Endothelial cell of umbilical vein (primary cell): ENCODE measurements at regions not wholly inside any gene's neighbourhood (a gene's known extent, or its start where the extent isn't known, plus 50 kb on each side); places are given as distances from the start of the nearest gene placed in this dataset.

Experiments used
- BruUV-seq: library from RNA; stranded (reverse); fragments of 400-500 nt; replicated peaks from 2 replicates; lab custom pipeline; 2021; lab: Mats Ljungman, UMichigan
- CTCF ChIA-PET: fragments of 300-600, 350-600 bp; sonication (Branson Sonifier 250); formaldehyde crosslinking; loops from one replicate; lab custom pipeline; 2021; ENCODE audit warnings: antibody characterized with exemption, inconsistent platforms; lab: Charles Lee
- POLR2A ChIA-PET: fragments of 300-600, 350-600 bp; sonication (Branson Sonifier 250); formaldehyde crosslinking; loops from one replicate; lab custom pipeline; 2021; ENCODE audit warnings: antibody characterized with exemption, inconsistent platforms; lab: Charles Lee
- DNase-seq: peaks from one replicate; pipeline ENCODE4 v3.0.0-alpha.2; 2011; ENCODE audit warnings: low read depth, low spot score
- FAIRE-seq: peaks from 2 replicates; lab custom pipeline; 2011; peaks lifted over from hg19 to GRCh38; lab: Jason Lieb, UNC
- H2AFZ ChIP-seq: 2 replicates; pipeline ENCODE4 v1.6.0; 2012; ENCODE audit warnings: low read depth, low read length, control low read depth, inconsistent platforms
- H3K27ac ChIP-seq: 2 replicates; pipeline ENCODE4 v1.5.1; 2011; ENCODE audit warnings: low read depth, mild to moderate bottlenecking, control low read depth, low read length, moderate library complexity; ENCODE audit not compliant: insufficient read depth
- H3K27me3 ChIP-seq, 2 experiments: 2 replicates each; pipeline versions ENCODE4 v1.6.0 to v1.6.1; 2011; ENCODE audit warnings: low read length in 2 of 2, mixed read lengths in 1 of 2; ENCODE audit not compliant: control insufficient read depth in 2 of 2, insufficient read depth in 2 of 2
- H3K36me3 ChIP-seq, 2 experiments: 2 replicates in 1 of 2; 3 replicates in 1 of 2; pipeline ENCODE4 v1.5.1; 2011; ENCODE audit warnings: low read length in 2 of 2, mild to moderate bottlenecking in 1 of 2, moderate library complexity in 1 of 2; ENCODE audit not compliant: control insufficient read depth in 2 of 2, insufficient read depth in 2 of 2; ENCODE audit errors: extremely low read depth in 1 of 2
- H3K4me1 ChIP-seq: 3 replicates; pipeline ENCODE4 v1.5.1; 2011; ENCODE audit warnings: mild to moderate bottlenecking, low read length; ENCODE audit not compliant: control insufficient read depth, insufficient read depth; ENCODE audit errors: extremely low read depth
- H3K4me2 ChIP-seq: 2 replicates; pipeline ENCODE4 v1.6.1; 2011; ENCODE audit warnings: low read length, control low read depth, mixed read lengths; ENCODE audit not compliant: insufficient read depth
- H3K4me3 ChIP-seq, 3 experiments: fragments of 200-600 bp in 1 of 3; sonication (generic), shearing (Covaris generic) in 1 of 3; replicated peaks in 1 of 3; 2 replicates each; pipeline ENCODE4 v1.5.1; 2011 to 2016; ENCODE audit warnings: control low read depth in 3 of 3, low read length in 3 of 3, mild to moderate bottlenecking in 2 of 3, inconsistent platforms in 1 of 3, low read depth in 1 of 3, moderate library complexity in 1 of 3; ENCODE audit not compliant: insufficient read depth in 1 of 3
- H3K79me2 ChIP-seq: 2 replicates; pipeline ENCODE4 v1.6.0; 2012; ENCODE audit warnings: low read length, inconsistent platforms; ENCODE audit not compliant: control insufficient read depth, insufficient read depth
- H3K9ac ChIP-seq: replicated peaks from 2 replicates; pipeline ENCODE3; 2011; ENCODE audit warnings: low read length, control low read depth; ENCODE audit not compliant: insufficient read depth; ENCODE audit errors: extremely low read depth
- H3K9me1 ChIP-seq: replicated peaks from 3 replicates; pipeline ENCODE4 v1.6.0; 2011; ENCODE audit warnings: mild to moderate bottlenecking, low read length; ENCODE audit not compliant: control insufficient read depth, insufficient read depth; ENCODE audit errors: extremely low read depth
- H3K9me3 ChIP-seq: replicated peaks from 2 replicates; pipeline ENCODE4 v1.5.1; 2012; ENCODE audit warnings: low read length, inconsistent platforms; ENCODE audit not compliant: control insufficient read depth, insufficient read depth
- H4K20me1 ChIP-seq: replicated peaks from 2 replicates; pipeline ENCODE3; 2011; ENCODE audit warnings: mild to moderate bottlenecking, low read length; ENCODE audit not compliant: control insufficient read depth, insufficient read depth; ENCODE audit errors: extremely low read depth
- EZH2 ChIP-seq: IDR thresholded peaks from 2 replicates; pipeline ENCODE4 v1.6.1; 2012; ENCODE audit warnings: borderline replicate concordance, low read depth, mild to moderate bottlenecking, moderate library complexity, low read length, inconsistent platforms; ENCODE audit not compliant: severe bottlenecking
- FOS ChIP-seq: IDR thresholded peaks from 2 replicates; pipeline ENCODE4 v1.6.1; 2011; ENCODE audit warnings: mild to moderate bottlenecking, low read length, moderate library complexity, borderline replicate concordance; ENCODE audit not compliant: insufficient read depth
- GATA2 ChIP-seq: IDR thresholded peaks from 2 replicates; pipeline ENCODE4 v1.7.0; 2011; ENCODE audit warnings: low read depth, mild to moderate bottlenecking, moderate library complexity, mixed read lengths, low read length; ENCODE audit not compliant: insufficient read length, insufficient read depth
- JUN ChIP-seq: IDR thresholded peaks from 2 replicates; pipeline ENCODE4 v1.6.1; 2011; ENCODE audit warnings: borderline replicate concordance, low read depth; ENCODE audit not compliant: insufficient read length, insufficient read depth
- MAX ChIP-seq: IDR thresholded peaks from 2 replicates; pipeline ENCODE4 v1.6.1; 2011; ENCODE audit not compliant: insufficient read depth, insufficient read length
- MYC ChIP-seq: IDR thresholded peaks from one replicate; pipeline ENCODE4 v1.6.1; 2011; ENCODE audit warnings: mild to moderate bottlenecking, low read depth, low read length
- POLR2A ChIP-seq: IDR thresholded peaks from 2 replicates; pipeline ENCODE4 v1.6.1; 2012; ENCODE audit warnings: low read depth, mild to moderate bottlenecking, control low read depth, low read length
- POLR2AphosphoS5 ChIP-seq: IDR thresholded peaks from 2 replicates; pipeline ENCODE4 v1.6.1; 2012; ENCODE audit warnings: low read depth, mild to moderate bottlenecking, control low read depth, low read length, moderate library complexity; ENCODE audit not compliant: insufficient read depth
- dilution Hi-C: fragments of 300-500 bp; cut with MboI; formaldehyde crosslinking; loops from one replicate; pipeline ENCODE4 v1.15.0; 2019; ENCODE audit warnings: low sequenced_read_pairs; ENCODE audit not compliant: extremely low pct_ligation_motif_present
- intact Hi-C: fragments of 100-400 bp; cut with micrococcal nuclease; formaldehyde crosslinking; loops from one replicate; pipeline ENCODE4 v1.10.0; 2022
- TF ChIP-seq, protein P1 (sequence below), 2 donors: IDR thresholded peaks; 1 replicate in 1 of 2; 2 replicates in 1 of 2; pipeline ENCODE4 v1.5.1; 2011; ENCODE audit warnings: low read length in 2 of 2, mild to moderate bottlenecking in 2 of 2, moderate library complexity in 2 of 2, control low read depth in 1 of 2, inconsistent platforms in 1 of 2, low read depth in 1 of 2; ENCODE audit not compliant: insufficient read depth in 1 of 2; ENCODE audit errors: extremely low read depth in 1 of 2

- Histone ChIP-seq H3K27me3 (no peaks in the 10 kb centered on the region), H3K9me1 (no peaks in the 10 kb centered on the region), H4K20me1 (no peaks in the 10 kb centered on the region), H3K9ac (no peak overlapping the region), H3K79me2 (no peaks in the 10 kb centered on the region), H3K36me3 (no peaks in the 10 kb centered on the region), H2AFZ (no peak overlapping the region), H3K4me2 (no peak overlapping the region), H3K9me3 (no peaks in the 10 kb centered on the region), H3K4me3 (no peak overlapping the region), H3K27ac (no peak overlapping the region), H3K4me1 (no peaks in the 10 kb centered on the region)
- TF ChIP-seq, protein P1, sequence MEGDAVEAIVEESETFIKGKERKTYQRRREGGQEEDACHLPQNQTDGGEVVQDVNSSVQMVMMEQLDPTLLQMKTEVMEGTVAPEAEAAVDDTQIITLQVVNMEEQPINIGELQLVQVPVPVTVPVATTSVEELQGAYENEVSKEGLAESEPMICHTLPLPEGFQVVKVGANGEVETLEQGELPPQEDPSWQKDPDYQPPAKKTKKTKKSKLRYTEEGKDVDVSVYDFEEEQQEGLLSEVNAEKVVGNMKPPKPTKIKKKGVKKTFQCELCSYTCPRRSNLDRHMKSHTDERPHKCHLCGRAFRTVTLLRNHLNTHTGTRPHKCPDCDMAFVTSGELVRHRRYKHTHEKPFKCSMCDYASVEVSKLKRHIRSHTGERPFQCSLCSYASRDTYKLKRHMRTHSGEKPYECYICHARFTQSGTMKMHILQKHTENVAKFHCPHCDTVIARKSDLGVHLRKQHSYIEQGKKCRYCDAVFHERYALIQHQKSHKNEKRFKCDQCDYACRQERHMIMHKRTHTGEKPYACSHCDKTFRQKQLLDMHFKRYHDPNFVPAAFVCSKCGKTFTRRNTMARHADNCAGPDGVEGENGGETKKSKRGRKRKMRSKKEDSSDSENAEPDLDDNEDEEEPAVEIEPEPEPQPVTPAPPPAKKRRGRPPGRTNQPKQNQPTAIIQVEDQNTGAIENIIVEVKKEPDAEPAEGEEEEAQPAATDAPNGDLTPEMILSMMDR (IDR thresholded peaks at IDR 0.05; ENCODE audit: extremely low read depth in 1 of 2, insufficient read depth in 1 of 2, low read depth in 1 of 2, low read length in 2 of 2) = no peak
- no peak for TF ChIP-seq JUN
- TF ChIP-seq POLR2AphosphoS5 = no peak
- TF ChIP-seq MYC = no peak
- TF ChIP-seq EZH2 = no peak
- TF ChIP-seq MAX = no peak
- no peak for TF ChIP-seq GATA2
- TF ChIP-seq FOS = no peak
- no peak for TF ChIP-seq POLR2A
- no peak for DNase-seq
- POLR2A ChIA-PET = no interaction called here
- dilution Hi-C loops = no loop called here
- CTCF ChIA-PET = no interaction called here
- peak; percentile 38 for FAIRE-seq
- intact Hi-C loops = no loop called here
- no TSS peak for BruUV-seq
These were observed 394.5 kb downstream of the SPATA31D1 start for GRCh38 chr9:82382887-82383616.
